ACC112 (cell line): ENCODE measurements at regions not wholly inside any gene's neighbourhood (a gene's known extent, or its start where the extent isn't known, plus 50 kb on each side); places are given as distances from the start of the nearest gene placed in this dataset.
A peak's percentile ranks its signal among the peaks of the same experiment; 100 is the strongest.

Experiments used
- H2AFZ ChIP-seq: fragments of 200-600 bp; sonication (generic); one replicate; pipeline ENCODE4 v1.6.0; 2017; ENCODE audit warnings: antibody characterized with exemption, low read length; ENCODE audit not compliant: unreplicated experiment
- H3K27ac ChIP-seq: fragments of 200-600 bp; sonication (generic); 2 replicates; pipeline ENCODE4 v1.5.1; 2014; ENCODE audit warnings: low read depth, mild to moderate bottlenecking, antibody characterized with exemption, low read length, moderate library complexity
- H3K27me3 ChIP-seq: fragments of 200-600 bp; sonication (generic); 2 replicates; pipeline ENCODE4 v1.6.1; 2014; ENCODE audit warnings: mild to moderate bottlenecking, antibody characterized with exemption, low read length, moderate library complexity, mixed read lengths; ENCODE audit not compliant: insufficient read depth
- H3K36me3 ChIP-seq: fragments of 200-600 bp; sonication (generic); 2 replicates; pipeline ENCODE4 v1.6.1; 2016; ENCODE audit warnings: mild to moderate bottlenecking, antibody characterized with exemption, low read length, moderate library complexity, mixed read lengths; ENCODE audit not compliant: insufficient read depth
- H3K4me1 ChIP-seq: fragments of 200-600 bp; sonication (generic); one replicate; pipeline ENCODE4 v1.6.1; 2016; ENCODE audit warnings: low read length, mixed read lengths; ENCODE audit not compliant: insufficient read depth, unreplicated experiment, control insufficient read depth
- H3K4me3 ChIP-seq: fragments of 200-600 bp; sonication (generic); 2 replicates; pipeline ENCODE4 v1.5.1; 2014; ENCODE audit warnings: mild to moderate bottlenecking, low read depth, low read length
- H3K79me2 ChIP-seq: fragments of 200-600 bp; sonication (generic); one replicate; pipeline ENCODE4 v1.6.0; 2016; ENCODE audit warnings: low read length; ENCODE audit not compliant: control insufficient read depth, unreplicated experiment, insufficient read depth

DNA sequence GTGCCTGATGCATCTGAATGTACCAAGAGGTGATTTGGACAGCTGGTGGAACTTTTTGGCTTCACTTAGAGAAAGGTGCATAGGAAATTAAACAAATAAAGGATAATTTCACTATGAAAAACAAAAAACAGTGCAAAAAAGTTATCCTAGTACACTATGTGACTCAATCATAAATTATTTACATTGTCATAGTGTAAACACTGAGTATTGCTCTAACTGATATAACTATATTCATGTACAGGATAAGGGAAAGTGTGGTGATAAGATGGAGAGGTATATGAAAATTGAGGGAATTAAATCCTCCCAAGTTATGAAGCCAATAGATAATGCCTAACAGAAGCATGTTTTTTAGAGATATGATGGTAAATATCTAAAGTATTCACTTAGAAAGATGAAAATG is 50.2 kb upstream of the CPNE4 start:
- no peak overlapping the region for H3K4me3 ChIP-seq
- H3K27ac ChIP-seq, result no peak overlapping the region
- H3K27me3 ChIP-seq, result no peaks in the 10 kb centered on the region
- no peaks in the 10 kb centered on the region for H3K36me3 ChIP-seq
- peaks cover 14% of the 10 kb centered on the region for H3K4me1 ChIP-seq
- no peaks in the 10 kb centered on the region for H3K79me2 ChIP-seq
- no peak overlapping the region for H2AFZ ChIP-seq

DNA sequence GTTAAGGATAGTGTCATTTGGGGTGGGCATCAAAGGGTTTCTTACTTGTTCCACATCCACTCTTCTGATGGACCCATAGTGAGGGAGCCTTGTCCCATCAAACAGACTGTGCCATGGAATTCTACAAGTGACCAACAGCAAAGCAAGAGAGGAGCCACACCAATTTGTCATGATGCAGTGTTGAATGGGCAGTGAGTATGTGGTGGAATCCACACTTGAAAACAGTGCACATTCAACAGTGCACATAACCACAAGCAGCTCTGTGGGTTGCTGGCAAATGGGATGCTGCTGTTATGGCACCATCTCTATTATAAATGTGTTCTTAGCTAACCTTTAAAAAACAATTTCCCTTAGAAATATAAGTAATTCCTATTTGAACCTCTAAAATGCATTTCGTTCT is 52.5 kb upstream of the CPNE4 start:
- Histone ChIP-seq H3K27me3 (no peaks in the 10 kb centered on the region), H3K4me1 (peaks cover 14% of the 10 kb centered on the region), H3K79me2 (no peaks in the 10 kb centered on the region), H2AFZ (no peak overlapping the region), H3K27ac (no peak overlapping the region), H3K36me3 (no peaks in the 10 kb centered on the region), H3K4me3 (no peak overlapping the region)

DNA sequence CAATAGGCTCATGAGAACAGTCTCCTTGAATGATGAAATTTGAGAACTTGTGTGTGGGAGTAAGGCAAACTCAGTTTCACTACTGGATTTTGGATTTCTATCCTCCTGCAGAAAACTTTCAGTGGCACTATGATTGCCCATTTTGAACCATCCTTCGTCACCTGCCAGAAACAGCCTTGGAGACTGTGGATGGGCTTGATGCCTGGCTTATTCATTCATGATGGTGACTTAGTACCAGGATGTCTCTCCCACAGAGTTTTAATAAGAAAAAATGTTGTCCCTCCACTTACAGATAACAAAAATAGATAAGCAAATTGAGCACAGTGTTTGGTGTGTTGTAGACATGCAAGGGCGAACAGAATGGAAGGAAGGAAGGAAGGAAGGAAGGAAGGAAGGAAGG is 53.5 kb upstream of the CPNE4 start:
- H3K36me3 ChIP-seq, result no peaks in the 10 kb centered on the region
- no peak overlapping the region for H3K4me3 ChIP-seq
- no peaks in the 10 kb centered on the region for H3K79me2 ChIP-seq
- H2AFZ ChIP-seq, result no peak overlapping the region
- H3K27ac ChIP-seq, result no peak overlapping the region
- peaks cover 14% of the 10 kb centered on the region for H3K4me1 ChIP-seq
- H3K27me3 ChIP-seq, result no peaks in the 10 kb centered on the region

DNA sequence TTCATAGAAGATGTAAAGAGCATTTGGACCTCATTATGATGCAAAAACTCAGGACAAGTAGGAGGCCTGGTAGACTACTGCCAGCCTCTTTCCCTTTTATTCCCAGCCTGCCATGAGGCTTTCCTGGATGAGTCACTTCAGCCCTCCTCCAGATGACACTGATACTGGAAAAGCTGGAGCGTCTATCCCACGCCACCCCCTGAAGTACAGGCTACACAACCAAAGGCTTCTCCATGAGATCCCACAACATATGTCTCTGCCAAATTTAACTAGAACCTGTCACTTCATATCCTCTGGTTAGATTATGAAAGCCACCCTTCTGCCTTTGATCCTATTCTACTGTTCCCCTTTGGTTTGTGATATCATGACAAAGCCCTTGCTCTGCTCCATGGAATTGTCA is 56.1 kb upstream of the CPNE4 start:
- Histone ChIP-seq H2AFZ (no peak overlapping the region), H3K79me2 (no peaks in the 10 kb centered on the region), H3K27me3 (no peaks in the 10 kb centered on the region), H3K36me3 (no peaks in the 10 kb centered on the region), H3K4me1 (no peaks in the 10 kb centered on the region), H3K27ac (no peak overlapping the region), H3K4me3 (no peak overlapping the region)

DNA sequence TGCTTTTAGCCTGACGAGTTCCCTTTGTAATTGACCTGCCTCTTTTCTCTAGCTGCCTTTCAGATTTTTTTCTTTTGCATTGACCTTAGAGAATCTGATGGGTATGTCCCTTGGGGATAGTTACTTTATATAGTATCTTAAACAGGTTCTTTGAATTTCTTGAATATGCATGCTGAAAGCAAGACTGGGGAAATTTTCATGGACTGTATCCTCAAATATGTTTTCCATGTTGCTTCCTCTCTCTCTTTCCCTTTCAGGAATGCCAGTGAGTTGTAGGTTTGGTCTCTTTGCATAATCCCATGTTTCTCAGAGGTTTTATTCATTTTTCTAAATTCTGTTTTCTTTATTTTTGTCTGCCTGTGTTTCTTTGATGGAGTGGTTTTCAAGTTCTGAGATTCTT is 81.8 kb upstream of the CPNE4 start:
- H3K27me3 ChIP-seq, result no peaks in the 10 kb centered on the region
- no peaks in the 10 kb centered on the region for H3K4me1 ChIP-seq
- H2AFZ ChIP-seq, result no peak overlapping the region
- H3K4me3 ChIP-seq, result no peak overlapping the region
- no peaks in the 10 kb centered on the region for H3K79me2 ChIP-seq
- no peaks in the 10 kb centered on the region for H3K36me3 ChIP-seq
- no peak overlapping the region for H3K27ac ChIP-seq

DNA sequence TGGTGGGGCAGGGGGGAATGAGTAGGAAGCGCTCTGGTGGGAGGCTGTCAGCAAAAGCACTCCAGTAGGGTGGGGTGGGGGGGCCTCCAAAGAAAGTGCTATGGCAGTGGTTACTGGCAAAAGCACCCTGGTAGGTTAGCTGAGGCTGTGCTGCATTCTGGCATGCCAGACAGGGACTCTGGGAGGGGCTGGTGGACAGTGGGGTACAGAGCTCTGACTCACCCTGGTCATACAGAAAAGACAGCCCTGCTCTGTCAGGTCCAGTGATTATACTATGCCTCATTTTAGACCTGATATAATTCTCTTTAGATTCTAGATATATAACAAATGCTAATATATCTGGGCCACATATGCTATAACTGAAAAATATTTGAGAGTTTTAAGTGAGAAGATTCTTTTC is 82.8 kb upstream of the CPNE4 start:
- no peak overlapping the region for H2AFZ ChIP-seq
- no peaks in the 10 kb centered on the region for H3K79me2 ChIP-seq
- no peak overlapping the region for H3K27ac ChIP-seq
- no peaks in the 10 kb centered on the region for H3K4me1 ChIP-seq
- no peaks in the 10 kb centered on the region for H3K36me3 ChIP-seq
- H3K4me3 ChIP-seq, result no peak overlapping the region
- H3K27me3 ChIP-seq, result no peaks in the 10 kb centered on the region

DNA sequence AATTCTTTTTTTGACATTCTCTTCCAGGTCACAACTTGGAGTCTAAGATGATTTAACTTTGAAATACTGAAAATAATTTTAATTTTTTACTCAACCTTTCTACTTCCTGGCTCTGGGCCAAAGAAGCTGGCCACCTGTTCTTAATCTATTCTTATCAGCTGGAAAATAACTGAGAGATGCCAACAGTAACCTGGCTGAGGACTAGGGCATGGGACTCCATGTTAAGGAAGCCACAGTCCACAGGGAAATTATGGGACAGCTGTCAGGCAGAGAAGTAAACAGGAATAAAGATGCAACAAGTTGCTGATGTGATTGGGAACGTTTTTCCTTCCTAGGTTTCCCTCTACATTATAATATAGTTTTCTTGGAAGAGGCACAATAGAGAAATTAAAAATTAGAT is 84.7 kb upstream of the CPNE4 start:
- Histone ChIP-seq H3K79me2 (no peaks in the 10 kb centered on the region), H3K4me3 (no peak overlapping the region), H3K27ac (no peak overlapping the region), H3K4me1 (no peaks in the 10 kb centered on the region), H2AFZ (no peak overlapping the region), H3K36me3 (no peaks in the 10 kb centered on the region), H3K27me3 (no peaks in the 10 kb centered on the region)

DNA sequence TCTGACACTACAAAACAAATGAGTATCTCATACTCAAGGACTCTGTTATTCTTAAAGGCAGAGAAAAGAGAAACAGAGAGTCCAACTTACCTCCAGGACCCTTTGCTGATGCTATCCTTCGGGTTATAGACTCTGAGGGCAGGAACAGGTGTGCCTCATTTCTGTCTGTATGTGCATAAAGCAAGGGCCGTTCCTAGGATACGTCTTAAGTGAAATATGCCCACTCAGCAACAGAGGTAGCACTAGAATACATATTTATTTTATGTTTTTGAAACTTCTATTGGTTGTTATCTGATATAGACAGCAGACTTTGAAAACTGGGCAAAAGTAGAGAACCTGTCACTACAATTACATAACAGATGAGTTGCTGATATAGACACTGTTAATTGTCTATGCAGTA is 89.3 kb upstream of the CPNE4 start:
- Histone ChIP-seq H2AFZ (no peak overlapping the region), H3K36me3 (no peaks in the 10 kb centered on the region), H3K79me2 (no peaks in the 10 kb centered on the region), H3K4me3 (no peak overlapping the region), H3K27me3 (no peaks in the 10 kb centered on the region), H3K4me1 (no peaks in the 10 kb centered on the region), H3K27ac (no peak overlapping the region)

DNA sequence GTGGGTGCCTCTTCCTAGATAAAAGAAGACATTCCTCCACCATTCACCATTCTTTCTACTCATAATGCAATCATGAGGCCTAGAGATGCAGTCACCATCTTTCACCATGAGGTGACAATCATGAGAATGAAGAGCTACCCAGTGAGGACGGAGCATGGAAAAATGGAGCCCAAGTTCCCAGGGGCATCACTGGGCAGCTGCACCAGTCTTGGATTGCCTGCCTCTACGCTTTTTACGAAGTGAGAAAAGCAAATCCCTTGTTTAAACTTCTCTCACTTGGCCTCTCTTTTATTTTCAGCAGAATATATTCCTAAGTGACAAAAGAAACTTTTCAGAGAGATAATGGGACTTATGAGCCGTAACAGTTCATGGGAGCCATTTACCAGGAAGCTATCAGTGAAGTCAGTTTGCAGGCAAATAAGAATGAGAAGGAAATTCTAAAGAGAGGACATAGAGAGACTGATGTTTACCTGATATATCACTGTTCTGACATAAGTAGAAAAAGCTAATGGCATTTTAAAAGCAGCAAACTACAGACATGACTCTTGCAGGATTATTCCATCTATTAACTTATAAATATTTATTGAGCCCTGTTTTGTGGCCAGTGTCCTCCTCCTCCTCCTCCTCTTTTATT is 90.0 kb upstream of the CPNE4 start:
- no peak overlapping the region for H3K27ac ChIP-seq
- no peaks in the 10 kb centered on the region for H3K79me2 ChIP-seq
- no peaks in the 10 kb centered on the region for H3K27me3 ChIP-seq
- no peak overlapping the region for H3K4me3 ChIP-seq
- H2AFZ ChIP-seq, result no peak overlapping the region
- no peaks in the 10 kb centered on the region for H3K4me1 ChIP-seq
- no peaks in the 10 kb centered on the region for H3K36me3 ChIP-seq

DNA sequence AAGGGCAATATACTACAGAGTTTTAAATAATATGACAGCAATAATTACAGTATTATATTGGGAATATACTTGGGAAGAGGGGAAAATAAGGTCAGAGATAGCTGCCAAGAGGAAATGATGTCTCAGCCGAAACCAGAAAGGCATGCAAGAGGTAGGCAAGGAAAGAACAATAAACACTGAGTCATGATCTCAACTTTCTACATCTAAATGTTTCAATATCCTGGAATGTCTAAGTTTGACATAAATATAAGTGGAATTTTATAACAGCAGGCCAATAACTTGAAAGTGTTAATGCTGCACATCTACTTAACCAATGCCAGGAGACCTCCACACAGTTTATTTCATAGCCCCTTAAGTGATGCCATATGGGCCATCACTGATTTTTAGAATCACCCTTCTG is 99.8 kb upstream of the CPNE4 start:
- Histone ChIP-seq H3K36me3 (0 out of 2 replicates have a peak, but pooled peaks cover 3% of the 10 kb centered on the region), H3K4me3 (peak overlapping the region; percentile 50), H3K27ac (peak overlapping the region; percentile 98), H3K79me2 (no peaks in the 10 kb centered on the region), H2AFZ (no peak overlapping the region), H3K4me1 (peaks cover 36% of the 10 kb centered on the region), H3K27me3 (no peaks in the 10 kb centered on the region)

DNA sequence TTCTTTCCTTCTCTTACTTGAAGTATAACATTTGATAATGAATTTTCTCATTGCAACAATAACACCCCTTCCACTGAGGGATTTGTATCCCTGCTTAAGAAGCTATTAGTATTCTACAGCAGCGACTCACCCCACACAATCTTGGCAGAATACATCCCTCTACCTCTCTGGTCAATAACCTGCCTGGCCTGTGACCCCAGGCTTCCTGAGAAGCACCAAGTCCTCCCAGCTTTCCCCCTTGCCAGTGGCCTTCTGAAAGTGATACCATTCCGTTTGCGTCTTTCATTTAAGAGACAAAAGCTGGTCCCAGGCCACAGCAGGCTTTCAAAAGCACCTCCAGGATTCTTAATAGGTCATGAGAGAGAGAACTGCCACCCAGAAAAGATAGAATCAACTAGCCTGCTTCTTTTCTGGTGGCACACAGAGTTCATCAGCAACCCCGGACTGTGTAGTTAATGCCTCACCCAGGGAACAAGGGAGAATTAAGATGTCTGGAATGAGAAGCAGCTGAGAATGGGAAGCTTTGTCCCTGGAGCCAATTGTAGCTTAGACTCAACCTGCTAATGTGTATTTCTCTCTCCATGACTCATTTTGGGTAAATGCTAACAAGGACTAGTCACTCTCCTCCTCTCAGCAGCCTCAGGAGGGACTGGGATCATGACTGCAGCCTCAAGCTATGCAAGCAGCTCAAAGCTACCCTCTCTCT is 101.0 kb upstream of the CPNE4 start:
- Histone ChIP-seq H2AFZ (peak overlapping the region; percentile 61), H3K27ac (peak overlapping the region; percentile 98), H3K79me2 (no peaks in the 10 kb centered on the region), H3K4me3 (peak overlapping the region; percentile 66), H3K4me1 (peaks cover 36% of the 10 kb centered on the region), H3K27me3 (no peaks in the 10 kb centered on the region), H3K36me3 (0 out of 2 replicates have a peak, but pooled peaks cover 3% of the 10 kb centered on the region)
